ENCODE measurements at regions not wholly inside any gene's neighbourhood (a gene's known extent, or its start where the extent isn't known, plus 50 kb on each side); places are given as distances from the start of the nearest gene placed in this dataset.

- TF ChIP-seq, protein P1, sequence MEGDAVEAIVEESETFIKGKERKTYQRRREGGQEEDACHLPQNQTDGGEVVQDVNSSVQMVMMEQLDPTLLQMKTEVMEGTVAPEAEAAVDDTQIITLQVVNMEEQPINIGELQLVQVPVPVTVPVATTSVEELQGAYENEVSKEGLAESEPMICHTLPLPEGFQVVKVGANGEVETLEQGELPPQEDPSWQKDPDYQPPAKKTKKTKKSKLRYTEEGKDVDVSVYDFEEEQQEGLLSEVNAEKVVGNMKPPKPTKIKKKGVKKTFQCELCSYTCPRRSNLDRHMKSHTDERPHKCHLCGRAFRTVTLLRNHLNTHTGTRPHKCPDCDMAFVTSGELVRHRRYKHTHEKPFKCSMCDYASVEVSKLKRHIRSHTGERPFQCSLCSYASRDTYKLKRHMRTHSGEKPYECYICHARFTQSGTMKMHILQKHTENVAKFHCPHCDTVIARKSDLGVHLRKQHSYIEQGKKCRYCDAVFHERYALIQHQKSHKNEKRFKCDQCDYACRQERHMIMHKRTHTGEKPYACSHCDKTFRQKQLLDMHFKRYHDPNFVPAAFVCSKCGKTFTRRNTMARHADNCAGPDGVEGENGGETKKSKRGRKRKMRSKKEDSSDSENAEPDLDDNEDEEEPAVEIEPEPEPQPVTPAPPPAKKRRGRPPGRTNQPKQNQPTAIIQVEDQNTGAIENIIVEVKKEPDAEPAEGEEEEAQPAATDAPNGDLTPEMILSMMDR (conservative IDR thresholded peaks at IDR 0.05): no peak
- Mint-ChIP-seq H3K9me3 (peaks cover 5% of the 10 kb centered on the region), H3K4me1 (peaks cover 6% of the 10 kb centered on the region), H3K27ac (ENCODE audit: unreplicated experiment) (no peak overlapping the region), H3K27me3 (ENCODE audit: low read depth) (no peaks in the 10 kb centered on the region), H3K36me3 (ENCODE audit: low read depth) (peaks cover 17% of the 10 kb centered on the region), H3K4me3 (no peak overlapping the region)
- no peak for DNase-seq (ENCODE audit: low read depth, low spot score)
These were observed 596.5 kb upstream of the INTU start for GRCh38 chr4:127036296-127036695.

DNA sequence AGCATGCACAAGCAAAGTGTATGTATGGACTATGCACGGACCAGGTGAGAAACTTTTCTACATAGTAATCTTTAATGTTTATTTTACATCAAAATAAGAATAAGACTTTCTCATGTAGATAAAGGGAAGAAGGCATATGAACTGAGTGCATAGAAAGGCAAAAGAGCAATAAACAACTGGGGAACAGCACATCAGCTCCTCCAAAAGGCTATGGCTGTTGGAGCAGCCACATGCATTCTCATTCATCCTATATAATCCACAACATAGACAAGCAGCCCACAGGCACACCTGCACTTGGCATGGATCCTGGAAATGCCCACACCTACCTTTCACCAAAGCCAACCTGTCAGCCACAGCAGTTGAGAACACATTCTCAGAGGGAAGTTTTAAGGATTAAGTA is 586.9 kb upstream of the INTU start:
- Mint-ChIP-seq H3K4me1 (peaks cover 50% of the 10 kb centered on the region), H3K27ac (ENCODE audit: unreplicated experiment) (peak overlapping the region; percentile 39)

GRCh38 chr4:127047930-127048329 is 584.8 kb upstream of the INTU start:
- Mint-ChIP-seq H3K4me1 (peaks cover 51% of the 10 kb centered on the region), H3K9me3 (no peaks in the 10 kb centered on the region), H3K4me3 (no peak overlapping the region), H3K27me3 (ENCODE audit: low read depth) (no peaks in the 10 kb centered on the region), H3K36me3 (ENCODE audit: low read depth) (peaks cover 2% of the 10 kb centered on the region), H3K27ac (ENCODE audit: unreplicated experiment) (peak overlapping the region; percentile 2)
- TF ChIP-seq, protein P1 (conservative IDR thresholded peaks at IDR 0.05): no peak
- no peak for DNase-seq (ENCODE audit: low read depth, low spot score)

More for the DNA sequence above, 586.9 kb upstream of the INTU start:
- peaks cover 8% of the 10 kb centered on the region for H3K9me3 Mint-ChIP-seq
- TF ChIP-seq, protein P1 (conservative IDR thresholded peaks at IDR 0.05): no peak
- H3K4me3 Mint-ChIP-seq: no peak overlapping the region
- H3K36me3 Mint-ChIP-seq (ENCODE audit: low read depth): peaks cover 3% of the 10 kb centered on the region
- H3K27me3 Mint-ChIP-seq (ENCODE audit: low read depth): no peaks in the 10 kb centered on the region
- no peak for DNase-seq (ENCODE audit: low read depth, low spot score)

DNA sequence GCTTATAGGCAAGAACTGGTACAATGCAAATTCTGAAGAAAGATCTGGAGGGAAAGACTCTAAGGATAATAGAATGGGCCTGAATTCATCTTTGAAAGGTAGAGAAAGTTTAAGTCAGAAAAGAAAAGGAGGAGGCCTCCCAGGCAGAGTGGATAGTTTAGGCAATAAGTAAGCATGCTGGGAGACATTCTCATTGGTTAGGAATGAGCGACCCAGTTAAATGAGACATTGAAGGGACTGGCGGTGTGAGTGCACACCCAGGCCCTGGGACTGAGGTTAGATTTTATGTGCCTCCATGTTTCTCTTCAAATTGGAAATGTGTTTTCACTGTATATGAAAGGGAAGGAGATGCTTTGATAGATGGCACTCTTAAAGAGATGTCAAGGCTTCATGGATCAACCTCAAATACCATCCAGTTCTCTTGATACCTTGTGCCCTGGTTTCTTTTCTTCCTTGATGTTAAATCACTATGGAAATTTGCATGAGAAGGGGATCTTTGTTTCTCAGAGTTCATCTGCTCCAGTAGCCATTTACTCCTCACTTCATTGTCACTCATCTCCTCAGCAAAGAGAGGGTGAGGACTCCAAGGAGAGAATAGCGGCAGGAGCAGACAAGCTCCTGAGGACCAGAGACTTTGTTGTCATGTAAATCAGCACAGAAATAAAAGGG is 584.2 kb upstream of the INTU start:
- no peaks in the 10 kb centered on the region for H3K27me3 Mint-ChIP-seq (ENCODE audit: low read depth)
- peaks cover 2% of the 10 kb centered on the region for H3K36me3 Mint-ChIP-seq (ENCODE audit: low read depth)
- no peak for DNase-seq (ENCODE audit: low read depth, low spot score)
- peak overlapping the region; percentile 16 for H3K4me3 Mint-ChIP-seq
- H3K9me3 Mint-ChIP-seq: no peaks in the 10 kb centered on the region
- peaks cover 51% of the 10 kb centered on the region for H3K4me1 Mint-ChIP-seq
- TF ChIP-seq, protein P1 (conservative IDR thresholded peaks at IDR 0.05): no peak
- H3K27ac Mint-ChIP-seq (ENCODE audit: unreplicated experiment): peak overlapping the region; percentile 69

GRCh38 chr4:127049526-127049925 is 583.2 kb upstream of the INTU start:
- H3K36me3 Mint-ChIP-seq (ENCODE audit: low read depth): peaks cover 2% of the 10 kb centered on the region
- H3K27ac Mint-ChIP-seq (ENCODE audit: unreplicated experiment): peak overlapping the region; percentile 90
- H3K4me1 Mint-ChIP-seq: peaks cover 51% of the 10 kb centered on the region
- H3K27me3 Mint-ChIP-seq (ENCODE audit: low read depth): no peaks in the 10 kb centered on the region
- no peaks in the 10 kb centered on the region for H3K9me3 Mint-ChIP-seq
- TF ChIP-seq, protein P1 (conservative IDR thresholded peaks at IDR 0.05): no peak
- peak overlapping the region; percentile 44 for H3K4me3 Mint-ChIP-seq
- DNase-seq (ENCODE audit: low read depth, low spot score): no peak

Measured in neural crest cell (in vitro differentiated cells).